Loucy (cell line): ENCODE measurements at regions not wholly inside any gene's neighbourhood (a gene's known extent, or its start where the extent isn't known, plus 50 kb on each side); places are given as distances from the start of the nearest gene placed in this dataset.

Experiments used
- CTCF ChIP-seq: fragments of 200-600 bp; sonication (generic); conservative IDR thresholded peaks from 2 replicates; pipeline ENCODE4 v1.5.1; 2014; ENCODE audit warnings: mild to moderate bottlenecking, antibody characterized with exemption, low read length
- EZH2phosphoT487 ChIP-seq: fragments of 200-600 bp; IDR thresholded peaks from 2 replicates; pipeline ENCODE4 v1.6.1; 2018; ENCODE audit warnings: antibody characterized with exemption, mild to moderate bottlenecking, moderate library complexity, borderline replicate concordance

GRCh38 chr20:61052776-61053442 lies 199.2 kb upstream of the CDH4 start:
- no peak for TF ChIP-seq CTCF
- no peak for TF ChIP-seq EZH2phosphoT487
